Frontal cortex (tissue), 3 donors: ENCODE measurements at regions not wholly inside any gene's neighbourhood (a gene's known extent, or its start where the extent isn't known, plus 50 kb on each side); places are given as distances from the start of the nearest gene placed in this dataset.
"Not testable (repeated sequence)": the region's sequence is repeated elsewhere in the genome, so short reads cannot be mapped to it uniquely, and the experiment has no call there.

Experiments used
- DNase-seq, 2 donors: peaks; one replicate each; pipeline ENCODE4 v3.0.0; 2012; ENCODE audit warnings: low spot score in 2 of 2
- FAIRE-seq: peaks from 2 replicates; lab custom pipeline; 2012; peaks lifted over from hg19 to GRCh38; lab: Jason Lieb, UNC
- donor health status: control.
- donor health status: control.
- donor health status: control.

DNA sequence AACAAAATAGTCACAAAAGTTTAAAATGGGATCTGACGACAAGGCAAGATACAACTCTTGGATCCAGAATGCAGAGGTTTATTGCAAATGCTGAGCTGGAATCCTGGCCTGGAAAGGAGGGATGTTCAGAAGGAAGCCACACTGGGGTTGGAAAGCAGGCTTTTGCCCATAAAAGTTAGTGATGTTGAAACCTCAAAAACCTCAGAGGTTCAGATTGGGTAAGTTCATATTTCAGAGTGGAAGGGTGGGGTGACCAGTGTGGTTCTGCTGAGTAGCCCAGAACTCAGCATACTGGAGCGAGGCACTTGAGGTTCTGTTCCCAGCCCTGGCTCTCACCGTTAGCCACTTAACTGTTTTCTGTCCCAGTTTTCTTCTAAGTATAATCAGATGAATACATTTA is 114.0 kb upstream of the OSTN start:
- no peak for FAIRE-seq
- DNase-seq, result no peak

DNA sequence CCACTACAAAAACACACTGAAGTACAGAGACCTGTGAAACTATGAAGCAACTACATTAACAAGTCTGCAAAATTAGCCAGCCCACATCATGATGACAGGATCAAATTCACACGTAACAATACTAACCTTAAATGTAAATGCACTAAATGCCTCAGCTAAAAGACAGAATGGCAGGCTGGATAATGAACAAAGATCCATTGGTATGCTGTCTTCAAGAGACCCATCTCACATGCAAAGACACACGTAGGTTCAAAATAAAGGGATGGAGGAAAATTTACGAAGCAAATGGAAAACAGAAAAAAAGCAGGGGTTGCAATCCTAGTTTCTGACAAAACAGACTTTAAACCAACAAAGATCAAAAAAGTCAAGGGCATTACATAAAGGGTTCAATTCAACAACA is 120.1 kb upstream of the OSTN start:
- not testable (repeated sequence) for DNase-seq, FAIRE-seq

GRCh38 chr3:191076903-191077552 is 122.0 kb upstream of the OSTN start:
- FAIRE-seq (no peak), DNase-seq (no peak)

DNA sequence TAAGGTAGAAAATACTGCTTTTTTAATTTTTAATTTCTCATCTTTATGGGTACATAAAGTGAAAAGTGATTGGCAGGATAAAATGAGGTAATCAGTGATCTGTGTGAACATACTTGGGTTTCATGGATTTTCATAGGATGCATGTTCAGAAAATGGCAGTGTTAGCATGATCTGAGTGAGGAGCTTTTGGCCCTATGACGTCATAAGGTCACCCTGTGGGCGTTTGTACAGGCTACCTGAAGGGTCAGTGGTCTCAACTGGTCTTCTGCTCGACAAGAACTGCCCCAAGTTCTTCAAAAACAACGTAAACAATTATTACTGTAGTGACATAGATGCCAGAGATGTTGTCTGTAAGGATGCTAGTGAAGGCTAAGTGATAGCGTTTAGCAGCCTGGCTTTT is 124.5 kb upstream of the OSTN start:
- no peak for FAIRE-seq
- no peak for DNase-seq

GRCh38 chr3:191070762-191071403 is 128.2 kb upstream of the OSTN start:
- no peak for FAIRE-seq
- DNase-seq, result no peak

DNA sequence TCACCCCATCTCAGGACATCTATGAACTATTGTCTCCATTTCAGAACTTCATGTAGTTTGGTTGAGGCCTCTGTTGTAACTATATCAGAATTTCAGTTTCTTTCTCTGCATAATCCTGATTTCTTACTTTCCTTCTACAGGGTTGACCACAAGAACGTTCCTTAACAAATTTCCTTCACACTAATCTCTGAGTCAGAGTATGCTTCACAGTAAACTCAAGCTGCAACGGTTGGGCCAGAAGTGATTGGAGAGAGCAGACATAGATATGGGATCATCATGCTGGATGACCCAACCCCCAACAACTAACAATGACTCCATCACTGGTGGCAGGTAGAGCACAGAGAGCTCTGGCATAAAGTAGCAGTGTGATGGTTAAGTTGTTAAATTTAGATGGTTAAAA is 128.8 kb upstream of the OSTN start:
- FAIRE-seq, result no peak
- no peak for DNase-seq

DNA sequence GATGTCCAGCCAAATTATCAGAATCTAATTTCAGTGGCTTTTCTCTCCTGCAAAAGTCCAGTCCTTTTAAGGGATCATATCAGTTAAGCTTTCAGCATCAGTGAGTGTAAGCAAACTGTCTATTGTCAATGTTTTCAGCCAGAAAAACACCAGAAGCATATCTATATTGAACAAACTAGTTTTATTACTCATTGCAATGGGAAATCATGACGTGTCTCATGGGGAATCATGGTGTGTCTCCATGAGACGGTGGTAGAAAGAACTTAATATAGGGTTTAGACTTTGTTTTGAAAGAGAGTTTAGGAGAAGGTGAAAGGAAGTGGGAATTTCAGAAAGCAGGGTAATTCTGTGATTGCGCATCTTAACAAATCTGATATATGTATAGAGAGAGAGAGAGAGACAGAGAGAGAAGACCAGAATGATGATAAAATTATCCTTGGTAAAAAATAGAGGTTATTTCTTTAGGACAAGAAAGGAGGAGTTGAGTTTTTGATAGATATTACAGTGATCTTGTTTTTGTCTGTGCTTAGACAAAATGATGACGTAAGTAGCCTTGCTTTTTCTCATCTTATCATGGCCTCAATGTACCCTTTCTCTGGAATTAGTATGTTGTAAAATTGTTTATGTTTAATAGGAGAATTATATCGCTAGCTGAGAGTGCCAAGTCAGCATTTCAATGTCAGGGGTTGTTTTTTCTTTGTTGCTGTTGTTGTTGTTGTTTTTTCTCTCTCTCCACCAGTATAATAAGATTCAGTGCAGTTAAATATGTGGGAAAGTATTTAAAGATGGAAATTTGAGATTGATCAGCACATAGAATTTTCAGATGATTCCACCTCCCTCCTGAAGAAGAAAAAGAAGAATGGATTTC is 129.9 kb upstream of the OSTN start:
- DNase-seq (no peak), FAIRE-seq (no peak)

GRCh38 chr3:191066669-191067068 is 132.4 kb upstream of the OSTN start:
- no peak for FAIRE-seq
- DNase-seq, result no peak

- no peak for FAIRE-seq
- no peak for DNase-seq
These were observed 133.7 kb upstream of the OSTN start for GRCh38 chr3:191065181-191065805.

DNA sequence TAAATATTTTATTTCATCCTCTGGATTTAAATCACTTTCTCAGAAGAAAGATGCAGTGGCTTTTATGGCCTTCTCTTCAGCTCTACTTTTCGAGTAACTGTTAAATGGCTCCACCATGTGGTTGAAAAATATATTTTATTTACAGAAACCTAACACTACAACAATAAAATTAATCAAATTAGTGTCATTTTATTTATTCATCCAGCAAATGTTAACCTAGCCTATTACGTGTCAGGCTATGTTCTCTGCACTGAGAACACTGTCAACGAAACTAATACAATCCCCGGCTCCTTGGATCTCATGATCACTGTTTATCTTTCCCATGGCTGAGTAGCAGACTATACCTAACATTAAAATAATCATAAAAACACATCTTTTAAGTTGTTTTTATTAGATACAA is 148.0 kb upstream of the OSTN start:
- DNase-seq (peak; percentile 3 to 14), FAIRE-seq (peak; percentile 89)

DNA sequence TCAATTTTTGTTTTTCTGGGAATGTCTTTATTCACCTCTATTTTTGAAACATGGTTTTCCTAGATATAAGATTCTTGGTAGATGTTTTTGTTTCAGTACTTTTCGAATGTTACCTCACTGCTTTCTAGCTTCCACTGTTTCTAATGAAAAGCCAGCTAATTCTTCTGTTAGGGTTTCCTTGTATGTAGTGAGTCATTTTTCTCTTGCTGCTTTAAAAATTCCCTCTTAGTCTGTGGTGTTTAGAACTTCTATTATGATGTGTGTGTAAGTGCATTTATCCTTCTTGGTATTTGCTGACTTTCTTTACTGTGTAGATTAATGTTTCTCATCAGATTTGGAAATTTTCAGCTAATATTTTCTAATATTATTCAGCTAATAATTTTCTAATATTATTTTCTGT is 151.1 kb upstream of the OSTN start:
- DNase-seq (no peak), FAIRE-seq (no peak)

DNA sequence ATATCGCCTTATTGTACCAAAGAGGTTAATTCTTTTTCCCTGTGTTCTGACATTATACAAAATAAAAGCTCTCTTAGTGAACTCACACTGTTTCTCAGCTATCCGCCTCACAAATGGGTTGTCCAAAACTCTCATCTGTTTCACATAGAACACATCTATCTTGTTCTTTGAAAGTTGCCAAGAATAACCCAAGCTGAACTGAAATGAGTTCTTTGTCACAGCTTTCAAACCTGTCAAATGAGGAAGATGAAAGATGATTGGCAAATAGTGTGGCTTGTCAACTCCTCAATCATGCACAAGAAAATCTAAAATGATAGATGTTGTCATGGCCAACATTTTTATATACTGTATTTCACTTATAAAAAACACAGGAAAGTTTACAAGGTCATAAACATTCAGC is 168.1 kb upstream of the OSTN start:
- no peak for FAIRE-seq
- no peak for DNase-seq

GRCh38 chr3:191030491-191030890 is 168.0 kb upstream of the GMNC start:
- FAIRE-seq, result no peak
- no peak for DNase-seq

DNA sequence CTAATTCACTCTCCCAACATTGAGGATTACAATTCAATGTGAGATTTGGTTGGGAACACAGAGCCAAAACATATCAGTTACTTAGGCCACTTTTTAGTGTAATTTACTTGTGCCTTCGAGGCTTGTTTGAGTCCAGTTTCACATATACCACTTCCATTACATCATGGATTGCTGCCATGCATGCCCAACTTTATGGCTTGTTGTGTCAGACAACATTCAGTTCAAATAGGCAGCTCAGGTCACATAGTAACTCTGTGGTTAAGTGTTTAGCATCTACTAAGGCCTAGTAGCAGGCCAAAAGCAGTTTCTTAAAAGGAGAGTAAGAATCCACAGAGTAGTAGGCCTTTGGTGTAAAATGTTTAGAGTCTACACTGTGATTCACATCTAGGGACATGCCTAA is 164.3 kb upstream of the GMNC start:
- DNase-seq (no peak), FAIRE-seq (no peak)

- FAIRE-seq (no peak), DNase-seq (no peak)
These were observed 158.4 kb upstream of the GMNC start for GRCh38 chr3:191020730-191021396.

DNA sequence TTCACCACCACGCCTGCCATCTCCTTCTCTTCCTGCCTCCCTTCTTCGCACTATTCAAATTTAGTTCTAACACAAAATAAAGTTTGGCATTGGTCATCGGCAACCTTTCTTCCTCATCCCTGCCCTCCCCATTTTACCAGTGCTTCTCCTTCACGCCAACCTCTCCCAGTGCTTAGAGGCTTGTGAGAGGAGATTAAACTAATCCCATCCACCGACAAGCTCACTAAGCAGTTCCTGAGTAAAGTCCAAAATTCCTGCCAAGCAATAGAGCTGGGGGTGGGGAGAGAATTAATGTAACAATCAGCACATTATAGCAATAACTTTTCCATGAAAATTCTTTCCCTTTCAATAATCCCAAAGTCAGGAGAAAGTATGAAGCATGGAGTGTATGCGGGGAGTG is 157.4 kb upstream of the GMNC start:
- FAIRE-seq, result no peak

GRCh38 chr3:191015960-191016359 is 153.5 kb upstream of the GMNC start:
- not testable (repeated sequence) for FAIRE-seq, DNase-seq

More for the DNA sequence above, 157.4 kb upstream of the GMNC start:
- no peak for DNase-seq

GRCh38 chr3:191008074-191008473 is 145.6 kb upstream of the GMNC start:
- FAIRE-seq (no peak), DNase-seq (no peak)

- FAIRE-seq, result no peak
- no peak for DNase-seq
These were observed 143.3 kb upstream of the GMNC start for GRCh38 chr3:191005790-191006189.

GRCh38 chr3:191003742-191004141 is 141.2 kb upstream of the GMNC start:
- FAIRE-seq, result no peak
- no peak for DNase-seq
